Loucy (cell line): ENCODE measurements at regions not wholly inside any gene's neighbourhood (a gene's known extent, or its start where the extent isn't known, plus 50 kb on each side); places are given as distances from the start of the nearest gene placed in this dataset.

ENCODE experiments used
- CTCF ChIP-seq: fragments of 200-600 bp; sonication (generic); conservative IDR thresholded peaks from 2 replicates; pipeline ENCODE4 v1.5.1; 2014; ENCODE audit warnings: mild to moderate bottlenecking, antibody characterized with exemption, low read length
- EZH2phosphoT487 ChIP-seq: fragments of 200-600 bp; IDR thresholded peaks from 2 replicates; pipeline ENCODE4 v1.6.1; 2018; ENCODE audit warnings: antibody characterized with exemption, mild to moderate bottlenecking, moderate library complexity, borderline replicate concordance

DNA sequence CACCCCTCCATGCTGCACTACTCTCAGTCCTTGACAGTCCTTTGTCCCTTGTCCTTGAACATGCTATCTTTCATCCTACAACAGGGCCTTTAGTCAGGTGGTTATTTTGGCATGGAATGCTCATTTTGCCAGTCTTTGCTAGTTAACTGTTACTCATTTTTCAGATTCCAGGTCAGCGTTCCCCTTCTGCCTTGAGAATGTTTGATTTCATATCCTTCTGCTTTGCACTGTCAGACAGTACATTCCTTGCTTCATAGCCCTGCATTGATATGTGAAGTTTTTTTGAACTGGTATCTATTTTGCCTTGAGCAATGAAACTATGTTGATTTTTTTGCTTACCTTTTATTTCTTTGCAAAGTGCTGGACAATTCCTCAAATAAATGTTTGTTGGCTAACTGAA lies 638.2 kb upstream of the SEMA6A start:
- TF ChIP-seq CTCF (no peak), EZH2phosphoT487 (no peak)
